C4-2B (cell line): ENCODE measurements at regions not wholly inside any gene's neighbourhood (a gene's known extent, or its start where the extent isn't known, plus 50 kb on each side); places are given as distances from the start of the nearest gene placed in this dataset.

ENCODE experiments used
- H3K27ac ChIP-seq: fragments of 450-650 bp; 2 replicates; pipeline ENCODE4 v1.5.1; 2017
- CTCF ChIP-seq: fragments of 450-650 bp; conservative IDR thresholded peaks from 2 replicates; pipeline ENCODE4 v1.5.1; 2017; ENCODE audit warnings: mild to moderate bottlenecking
- ZFX ChIP-seq: fragments of 450-650 bp; IDR thresholded peaks from 2 replicates; pipeline ENCODE4 v1.6.1; 2017

- H3K27ac ChIP-seq = no peak overlapping the region
- TF ChIP-seq CTCF (no peak), ZFX (no peak)
Observed at GRCh38 chr2:176449852-176450251, 180.6 kb downstream of the MTX2 start.

GRCh38 chr2:176453784-176454183 lies 184.5 kb downstream of the MTX2 start:
- no peak for TF ChIP-seq CTCF
- no peak for TF ChIP-seq ZFX
- no peak overlapping the region for H3K27ac ChIP-seq

GRCh38 chr2:176454893-176455815 lies 185.9 kb downstream of the MTX2 start:
- peak; percentile 84 for TF ChIP-seq CTCF
- TF ChIP-seq ZFX = no peak
- H3K27ac ChIP-seq = no peak overlapping the region

- TF ChIP-seq ZFX = no peak
- no peak for TF ChIP-seq CTCF
- no peak overlapping the region for H3K27ac ChIP-seq
Observed at GRCh38 chr2:176455816-176456291, 186.6 kb downstream of the MTX2 start.

GRCh38 chr2:176457481-176457880 lies 188.2 kb downstream of the MTX2 start:
- H3K27ac ChIP-seq = no peak overlapping the region
- TF ChIP-seq ZFX = no peak
- no peak for TF ChIP-seq CTCF

- H3K27ac ChIP-seq = no peak overlapping the region
Observed at GRCh38 chr2:176461098-176461808, 192.0 kb downstream of the MTX2 start.

More at GRCh38 chr2:176461098-176461808, 192.0 kb downstream of the MTX2 start:
- TF ChIP-seq ZFX = no peak
- no peak for TF ChIP-seq CTCF
